ACC112 (cell line): ENCODE measurements at regions not wholly inside any gene's neighbourhood (a gene's known extent, or its start where the extent isn't known, plus 50 kb on each side); places are given as distances from the start of the nearest gene placed in this dataset.

Source experiments
- H2AFZ ChIP-seq: fragments of 200-600 bp; sonication (generic); one replicate; pipeline ENCODE4 v1.6.0; 2017; ENCODE audit warnings: antibody characterized with exemption, low read length; ENCODE audit not compliant: unreplicated experiment
- H3K27ac ChIP-seq: fragments of 200-600 bp; sonication (generic); 2 replicates; pipeline ENCODE4 v1.5.1; 2014; ENCODE audit warnings: low read depth, mild to moderate bottlenecking, antibody characterized with exemption, low read length, moderate library complexity
- H3K27me3 ChIP-seq: fragments of 200-600 bp; sonication (generic); 2 replicates; pipeline ENCODE4 v1.6.1; 2014; ENCODE audit warnings: mild to moderate bottlenecking, antibody characterized with exemption, low read length, moderate library complexity, mixed read lengths; ENCODE audit not compliant: insufficient read depth
- H3K36me3 ChIP-seq: fragments of 200-600 bp; sonication (generic); 2 replicates; pipeline ENCODE4 v1.6.1; 2016; ENCODE audit warnings: mild to moderate bottlenecking, antibody characterized with exemption, low read length, moderate library complexity, mixed read lengths; ENCODE audit not compliant: insufficient read depth
- H3K4me1 ChIP-seq: fragments of 200-600 bp; sonication (generic); one replicate; pipeline ENCODE4 v1.6.1; 2016; ENCODE audit warnings: low read length, mixed read lengths; ENCODE audit not compliant: insufficient read depth, unreplicated experiment, control insufficient read depth
- H3K4me3 ChIP-seq: fragments of 200-600 bp; sonication (generic); 2 replicates; pipeline ENCODE4 v1.5.1; 2014; ENCODE audit warnings: mild to moderate bottlenecking, low read depth, low read length
- H3K79me2 ChIP-seq: fragments of 200-600 bp; sonication (generic); one replicate; pipeline ENCODE4 v1.6.0; 2016; ENCODE audit warnings: low read length; ENCODE audit not compliant: control insufficient read depth, unreplicated experiment, insufficient read depth

DNA sequence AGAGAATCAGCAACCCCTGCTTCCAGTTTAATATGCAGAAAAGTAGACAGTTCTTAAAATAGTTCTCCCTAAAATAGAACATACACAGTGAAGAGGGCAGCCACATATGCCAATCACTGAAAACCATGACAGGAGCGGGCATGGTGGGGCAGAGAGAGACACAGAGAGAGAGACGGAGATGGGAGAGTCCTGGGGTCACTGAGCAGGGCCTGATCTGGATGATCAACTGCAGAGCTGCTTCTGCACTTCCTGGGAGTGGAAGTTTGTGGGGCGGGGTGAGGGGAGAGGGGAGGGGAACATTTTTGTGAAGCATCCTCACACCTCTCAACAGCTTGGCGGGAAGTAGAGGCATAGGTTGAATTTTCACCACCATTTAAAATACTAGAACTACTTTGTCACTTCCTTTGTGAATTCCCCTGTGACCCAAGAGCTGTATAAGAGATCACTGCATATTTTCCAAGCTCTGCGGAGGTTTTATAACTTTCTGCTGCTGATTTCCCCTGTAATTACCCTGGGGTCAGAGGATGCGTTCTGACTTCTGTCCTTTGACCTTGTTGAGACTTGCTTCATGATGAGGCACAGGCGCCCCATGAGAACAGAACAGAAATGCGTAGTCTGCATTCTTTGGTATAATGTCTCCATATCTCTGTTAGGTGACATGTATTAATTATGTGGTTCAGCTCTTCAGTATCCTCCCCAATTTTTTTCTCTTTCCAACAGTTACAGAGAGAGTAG lies 419.4 kb downstream of the BRD1 start:
- H3K4me3 ChIP-seq, result no peak overlapping the region
- no peak overlapping the region for H3K27ac ChIP-seq
- H3K4me1 ChIP-seq, result no peaks in the 10 kb centered on the region
- H3K36me3 ChIP-seq, result no peaks in the 10 kb centered on the region
- no peaks in the 10 kb centered on the region for H3K79me2 ChIP-seq
- no peak overlapping the region for H2AFZ ChIP-seq
- H3K27me3 ChIP-seq, result no peaks in the 10 kb centered on the region

DNA sequence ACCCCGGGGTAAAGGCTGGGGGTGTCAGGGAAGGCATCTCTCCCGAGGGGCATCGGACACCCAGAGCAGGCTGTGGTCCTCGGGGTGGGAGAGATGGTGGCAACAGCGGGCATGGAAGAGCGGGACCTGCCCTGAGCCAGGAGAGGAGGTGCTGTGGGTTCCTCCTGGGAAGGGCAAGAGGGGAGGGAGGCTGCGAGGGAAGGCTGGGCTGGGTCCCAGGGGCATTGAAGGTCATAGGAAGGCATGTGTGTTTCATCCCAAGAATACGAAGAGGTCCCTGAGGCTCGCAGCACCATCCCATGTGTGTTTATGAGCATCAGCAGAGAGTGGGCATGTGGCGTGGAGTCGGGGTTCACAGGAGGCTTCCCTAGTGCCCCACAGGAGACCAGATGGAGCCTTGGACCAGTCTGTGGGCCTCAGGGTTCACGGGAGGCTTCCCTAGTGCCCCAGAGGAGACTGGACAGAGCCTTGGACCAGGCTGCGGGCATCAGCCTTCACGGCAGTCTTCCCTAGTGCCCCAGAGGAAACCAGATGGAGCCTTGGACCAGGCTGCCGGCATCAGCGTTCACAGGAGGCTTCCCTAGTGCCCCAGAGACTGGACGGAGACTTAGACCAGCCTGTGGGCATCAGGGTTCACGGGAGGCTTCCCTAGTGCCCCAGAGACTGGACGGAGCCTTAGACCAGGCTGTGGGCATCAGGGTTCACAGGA lies 420.6 kb downstream of the BRD1 start:
- Histone ChIP-seq H3K27me3 (no peaks in the 10 kb centered on the region), H3K27ac (no peak overlapping the region), H3K36me3 (no peaks in the 10 kb centered on the region), H3K4me3 (no peak overlapping the region), H3K4me1 (no peaks in the 10 kb centered on the region), H2AFZ (no peak overlapping the region), H3K79me2 (no peaks in the 10 kb centered on the region)

DNA sequence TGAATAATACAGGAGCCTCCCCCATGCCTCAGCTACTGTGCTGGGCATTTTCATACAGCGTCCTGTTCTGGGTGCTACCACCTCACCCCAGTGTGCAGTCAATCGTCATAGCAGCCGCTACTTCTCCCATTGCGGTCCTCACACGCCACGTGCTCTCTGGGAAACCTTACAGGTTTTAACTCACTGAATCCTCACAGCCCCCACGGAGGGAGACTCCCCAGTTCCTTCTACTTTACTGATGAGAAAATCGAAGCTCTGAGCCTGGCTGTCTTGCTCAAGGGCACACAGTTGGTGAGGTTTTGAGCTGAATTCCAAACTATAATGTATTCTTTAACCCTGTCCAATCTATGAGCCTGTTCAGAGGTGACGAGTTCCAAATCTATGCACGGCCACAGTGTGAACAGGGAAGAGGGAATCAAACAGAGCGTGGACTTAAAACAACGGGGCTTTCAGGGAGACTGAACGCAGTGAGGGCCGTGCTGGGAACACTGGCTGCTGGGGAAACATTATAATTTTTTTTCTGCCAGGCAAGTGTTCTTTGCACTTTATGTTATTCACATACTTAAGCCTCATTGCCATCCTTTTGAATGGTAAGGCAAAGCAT lies 421.5 kb downstream of the BRD1 start:
- Histone ChIP-seq H3K27ac (no peak overlapping the region), H3K4me1 (no peaks in the 10 kb centered on the region), H3K79me2 (no peaks in the 10 kb centered on the region), H2AFZ (no peak overlapping the region), H3K27me3 (no peaks in the 10 kb centered on the region), H3K36me3 (no peaks in the 10 kb centered on the region), H3K4me3 (no peak overlapping the region)

DNA sequence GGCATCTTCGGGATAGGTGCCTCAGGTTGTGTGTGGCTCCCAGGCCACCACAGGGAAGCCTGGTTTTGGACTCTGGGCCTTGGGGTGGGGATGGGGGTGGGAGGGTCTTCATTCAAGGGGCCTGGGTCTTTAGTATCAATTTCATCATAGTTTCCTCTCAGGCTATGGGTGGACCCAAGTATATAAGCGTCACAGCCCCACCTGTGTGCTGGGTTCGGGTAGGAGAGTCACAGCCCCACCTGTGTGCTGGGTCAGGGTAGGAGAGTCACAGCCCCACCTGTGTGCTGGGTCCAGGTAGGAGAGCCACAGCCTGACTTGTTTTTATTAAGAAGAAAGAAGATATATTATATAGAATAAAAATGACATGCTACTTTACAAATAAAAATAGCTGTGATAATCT lies 422.1 kb downstream of the BRD1 start:
- H2AFZ ChIP-seq, result no peak overlapping the region

DNA sequence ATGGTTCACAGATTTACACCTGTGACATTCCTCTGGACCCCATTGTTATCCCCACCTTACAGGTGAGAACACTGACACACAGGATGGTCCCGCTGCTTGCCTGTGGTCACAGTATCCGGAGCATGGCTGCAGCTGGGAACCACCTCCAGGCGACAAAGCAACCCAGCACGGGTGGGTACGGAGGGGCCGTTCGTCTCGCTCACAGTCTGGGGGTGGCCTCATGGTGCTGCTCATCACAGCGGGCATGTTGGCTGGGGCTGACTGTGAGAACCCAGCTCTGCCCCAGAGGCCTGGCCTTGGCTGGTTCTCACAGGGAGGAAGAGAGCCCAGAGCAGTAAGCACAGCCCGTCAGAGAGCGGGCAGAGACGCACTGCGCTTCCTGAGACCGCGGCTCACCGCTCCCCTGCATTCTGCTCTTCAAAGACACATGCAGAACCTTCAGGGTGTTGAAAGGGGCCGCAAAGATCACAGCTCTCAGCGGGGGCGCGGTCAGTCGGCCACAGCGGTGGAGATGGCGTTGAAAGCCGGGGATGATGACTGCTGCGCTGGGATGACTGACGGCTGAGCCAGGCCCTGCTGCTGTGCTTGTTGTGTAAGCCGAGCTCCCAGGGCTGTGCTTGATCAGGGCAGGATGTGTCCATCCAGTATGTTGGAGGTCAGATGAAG lies 423.0 kb downstream of the BRD1 start:
- H2AFZ ChIP-seq, result no peak overlapping the region

More for the DNA sequence above, 422.1 kb downstream of the BRD1 start:
- Histone ChIP-seq H3K4me1 (no peaks in the 10 kb centered on the region), H3K27ac (no peak overlapping the region), H3K36me3 (no peaks in the 10 kb centered on the region), H3K79me2 (no peaks in the 10 kb centered on the region), H3K4me3 (no peak overlapping the region), H3K27me3 (no peaks in the 10 kb centered on the region)

DNA sequence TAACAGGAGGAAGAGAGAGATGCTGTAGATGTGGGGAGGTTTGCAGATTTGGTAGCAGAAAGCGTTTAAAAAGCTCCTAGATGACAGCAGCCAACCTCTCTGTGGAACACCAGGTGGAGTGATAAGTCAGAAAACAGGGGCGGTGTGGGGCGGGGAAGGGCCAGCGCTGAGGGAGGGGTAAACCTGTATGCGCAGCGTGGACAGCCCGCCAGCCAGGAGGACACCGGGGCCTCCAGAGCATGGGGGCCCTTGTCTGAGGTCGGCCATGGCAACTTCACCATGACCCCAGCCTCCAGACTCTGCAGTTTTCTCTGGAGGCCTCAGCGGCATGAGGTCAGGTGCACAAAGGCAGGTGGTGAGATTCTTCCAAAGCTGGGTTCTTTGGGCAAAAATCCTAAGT lies 423.7 kb downstream of the BRD1 start:
- H2AFZ ChIP-seq, result no peak overlapping the region
- H3K4me1 ChIP-seq, result no peaks in the 10 kb centered on the region
- H3K27me3 ChIP-seq, result no peaks in the 10 kb centered on the region
- no peaks in the 10 kb centered on the region for H3K36me3 ChIP-seq
- H3K27ac ChIP-seq, result no peak overlapping the region
- no peak overlapping the region for H3K4me3 ChIP-seq
- no peaks in the 10 kb centered on the region for H3K79me2 ChIP-seq

More for the DNA sequence above, 423.0 kb downstream of the BRD1 start:
- no peaks in the 10 kb centered on the region for H3K36me3 ChIP-seq
- H3K79me2 ChIP-seq, result no peaks in the 10 kb centered on the region
- no peaks in the 10 kb centered on the region for H3K27me3 ChIP-seq
- no peaks in the 10 kb centered on the region for H3K4me1 ChIP-seq
- no peak overlapping the region for H3K27ac ChIP-seq
- no peak overlapping the region for H3K4me3 ChIP-seq

DNA sequence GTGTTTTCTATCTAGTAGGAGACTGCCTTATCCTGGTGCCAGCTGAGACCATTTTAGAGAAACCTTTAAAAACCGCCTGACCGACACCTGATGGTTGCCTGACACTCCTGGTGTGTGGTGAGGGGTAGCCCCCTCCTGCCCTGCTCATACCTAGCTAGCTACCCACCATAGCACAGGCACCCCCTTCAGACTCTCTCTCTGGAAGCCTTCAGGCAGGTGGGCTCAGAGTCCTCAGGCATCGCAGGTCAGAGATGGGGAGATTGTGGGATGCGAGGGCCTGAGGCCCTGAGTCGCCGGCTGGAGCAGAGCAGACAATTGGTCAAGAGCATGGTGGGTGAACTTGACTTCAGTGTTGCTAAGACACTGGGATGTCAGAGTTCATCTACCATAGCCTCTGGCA lies 424.6 kb downstream of the BRD1 start:
- no peaks in the 10 kb centered on the region for H3K36me3 ChIP-seq
- H3K27me3 ChIP-seq, result no peaks in the 10 kb centered on the region
- H3K79me2 ChIP-seq, result no peaks in the 10 kb centered on the region
- no peak overlapping the region for H2AFZ ChIP-seq
- H3K4me1 ChIP-seq, result no peaks in the 10 kb centered on the region
- H3K27ac ChIP-seq, result no peak overlapping the region
- no peak overlapping the region for H3K4me3 ChIP-seq

DNA sequence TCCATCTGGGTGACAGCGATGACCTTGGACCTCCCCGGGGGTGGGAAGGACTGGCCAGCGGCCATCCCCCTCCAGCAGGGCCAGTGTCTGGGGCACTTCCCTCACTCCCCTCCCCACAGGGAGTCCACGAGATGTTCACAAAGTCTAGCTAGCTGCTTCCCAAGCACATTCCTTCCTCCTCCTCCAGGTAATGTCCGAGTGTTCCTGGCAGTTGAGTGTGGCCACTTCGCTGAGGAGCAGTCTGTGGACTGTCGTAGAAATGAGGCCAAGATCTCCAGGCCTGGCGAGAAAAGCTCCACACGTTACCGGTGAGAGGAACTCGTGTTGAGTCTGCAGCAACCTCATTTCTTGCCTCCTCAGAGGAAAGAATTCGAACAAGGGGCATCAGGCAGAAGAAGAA lies 425.5 kb downstream of the BRD1 start:
- Histone ChIP-seq H3K36me3 (no peaks in the 10 kb centered on the region), H3K79me2 (no peaks in the 10 kb centered on the region), H3K27me3 (no peaks in the 10 kb centered on the region), H3K4me3 (no peak overlapping the region), H3K27ac (no peak overlapping the region), H2AFZ (no peak overlapping the region), H3K4me1 (no peaks in the 10 kb centered on the region)

DNA sequence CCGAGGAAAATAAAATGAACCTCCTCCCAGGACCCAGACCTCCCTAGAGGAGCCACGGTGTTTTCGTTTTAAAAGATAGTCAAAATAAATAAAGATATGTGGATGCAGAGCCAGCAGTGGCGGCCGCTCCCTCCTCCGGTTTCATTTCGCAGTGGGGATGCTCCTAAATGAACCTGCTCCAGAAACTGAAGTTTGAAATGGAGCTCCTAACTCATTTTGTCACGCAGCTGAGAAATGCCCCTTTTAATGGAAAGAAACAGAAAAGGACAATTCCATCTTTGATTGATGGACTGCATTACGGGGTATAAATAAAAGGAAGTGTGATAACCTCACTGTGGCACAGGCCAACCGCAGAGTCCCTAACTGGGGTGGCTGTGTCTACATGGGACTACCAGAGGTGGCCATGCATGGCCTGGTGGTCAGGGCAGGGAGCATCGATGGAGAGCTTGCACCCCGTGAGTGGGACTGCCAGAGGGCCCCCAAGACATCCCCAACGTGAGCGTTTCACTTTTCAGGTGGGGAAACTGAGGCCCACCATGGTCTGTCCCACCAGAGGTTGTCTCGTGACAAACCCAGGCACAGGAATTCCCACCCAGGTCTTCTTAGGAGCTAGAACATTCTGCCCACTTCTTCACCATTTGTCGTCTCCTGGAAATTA lies 426.6 kb downstream of the BRD1 start:
- Histone ChIP-seq H3K79me2 (no peaks in the 10 kb centered on the region), H3K27me3 (no peaks in the 10 kb centered on the region), H2AFZ (no peak overlapping the region), H3K4me1 (no peaks in the 10 kb centered on the region), H3K36me3 (no peaks in the 10 kb centered on the region), H3K4me3 (no peak overlapping the region), H3K27ac (no peak overlapping the region)

DNA sequence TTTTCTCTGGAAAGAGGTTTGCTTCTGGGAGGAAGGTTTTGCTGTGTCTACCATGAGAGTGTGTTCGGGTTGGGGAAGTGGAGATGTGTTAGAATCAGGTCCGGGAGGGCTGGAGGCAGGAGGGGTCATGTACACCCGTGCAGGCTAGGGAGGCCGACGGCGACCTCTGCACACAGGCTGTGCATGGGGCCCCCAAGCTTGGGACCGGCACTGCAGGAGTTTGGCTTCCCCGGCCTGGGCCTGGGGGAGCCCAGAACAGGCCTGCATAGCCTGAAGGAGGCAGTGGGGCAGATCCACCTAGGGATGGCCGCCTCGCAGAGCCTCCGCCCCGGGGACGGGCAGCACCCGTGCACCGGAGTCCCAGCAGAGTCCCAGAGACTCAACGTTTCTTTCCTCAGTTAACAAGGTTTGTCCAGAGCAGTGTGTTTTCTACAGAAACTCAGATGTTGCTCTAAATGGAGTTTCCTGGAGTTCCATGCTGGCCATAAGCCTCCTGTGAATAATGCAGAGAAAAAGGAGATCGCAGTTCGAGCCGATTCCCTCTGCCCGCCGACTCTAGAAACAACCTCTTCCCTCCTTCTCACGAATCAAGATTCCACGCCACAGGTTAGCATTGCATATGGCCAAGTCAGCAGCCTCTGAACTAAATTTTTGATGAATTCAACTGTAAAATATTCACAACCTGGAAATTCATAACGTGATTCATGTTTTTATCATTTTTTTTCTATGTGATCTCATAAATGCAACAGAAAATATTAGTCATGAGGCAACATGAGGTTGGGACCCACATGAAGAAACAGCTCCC lies 427.3 kb downstream of the BRD1 start:
- H3K27me3 ChIP-seq, result no peaks in the 10 kb centered on the region
- no peak overlapping the region for H2AFZ ChIP-seq
- H3K4me1 ChIP-seq, result no peaks in the 10 kb centered on the region
- H3K4me3 ChIP-seq, result no peak overlapping the region
- H3K27ac ChIP-seq, result no peak overlapping the region
- no peaks in the 10 kb centered on the region for H3K36me3 ChIP-seq
- H3K79me2 ChIP-seq, result no peaks in the 10 kb centered on the region
